Vagina (tissue), 2 donors: ENCODE measurements at regions not wholly inside any gene's neighbourhood (a gene's known extent, or its start where the extent isn't known, plus 50 kb on each side); places are given as distances from the start of the nearest gene placed in this dataset.

Experiments
- POLR2A ChIP-seq, 2 donors: fragments of 450-650 bp; IDR thresholded peaks; one replicate each; pipeline ENCODE4 v1.6.1; 2017; ENCODE audit warnings: antibody characterized with exemption in 2 of 2, mild to moderate bottlenecking in 2 of 2, moderate library complexity in 2 of 2
- TF ChIP-seq, protein P1 (sequence below), 3 experiments: fragments of 450-650 bp in 2 of 3; fragments of 200-600 bp in 1 of 3; sonication (generic) in 1 of 3; IDR thresholded peaks; one replicate each; pipeline ENCODE4 v1.5.1; 2017 to 2019; ENCODE audit warnings: antibody characterized with exemption in 3 of 3, mild to moderate bottlenecking in 2 of 3, moderate library complexity in 2 of 3

DNA sequence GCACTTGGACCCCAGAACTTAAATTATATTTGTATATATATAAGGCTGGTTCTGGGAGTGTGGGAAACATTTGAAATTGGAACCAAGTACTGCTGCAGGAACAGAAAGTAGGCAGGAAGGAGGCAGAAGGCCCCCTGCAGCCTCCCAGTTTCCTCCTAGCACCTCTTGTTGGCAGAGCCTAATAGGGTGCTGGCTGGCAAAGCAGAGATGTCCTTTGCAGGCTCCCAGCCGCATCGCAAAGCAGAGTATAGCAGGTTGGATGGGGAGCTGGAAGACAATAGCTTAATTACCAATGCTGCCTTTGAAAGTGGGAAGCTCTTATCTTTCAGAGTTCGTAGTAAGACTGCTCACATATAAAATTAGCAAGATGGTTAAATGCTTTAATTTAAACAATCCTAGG is 370.8 kb upstream of the C11orf87 start:
- TF ChIP-seq, protein P1, sequence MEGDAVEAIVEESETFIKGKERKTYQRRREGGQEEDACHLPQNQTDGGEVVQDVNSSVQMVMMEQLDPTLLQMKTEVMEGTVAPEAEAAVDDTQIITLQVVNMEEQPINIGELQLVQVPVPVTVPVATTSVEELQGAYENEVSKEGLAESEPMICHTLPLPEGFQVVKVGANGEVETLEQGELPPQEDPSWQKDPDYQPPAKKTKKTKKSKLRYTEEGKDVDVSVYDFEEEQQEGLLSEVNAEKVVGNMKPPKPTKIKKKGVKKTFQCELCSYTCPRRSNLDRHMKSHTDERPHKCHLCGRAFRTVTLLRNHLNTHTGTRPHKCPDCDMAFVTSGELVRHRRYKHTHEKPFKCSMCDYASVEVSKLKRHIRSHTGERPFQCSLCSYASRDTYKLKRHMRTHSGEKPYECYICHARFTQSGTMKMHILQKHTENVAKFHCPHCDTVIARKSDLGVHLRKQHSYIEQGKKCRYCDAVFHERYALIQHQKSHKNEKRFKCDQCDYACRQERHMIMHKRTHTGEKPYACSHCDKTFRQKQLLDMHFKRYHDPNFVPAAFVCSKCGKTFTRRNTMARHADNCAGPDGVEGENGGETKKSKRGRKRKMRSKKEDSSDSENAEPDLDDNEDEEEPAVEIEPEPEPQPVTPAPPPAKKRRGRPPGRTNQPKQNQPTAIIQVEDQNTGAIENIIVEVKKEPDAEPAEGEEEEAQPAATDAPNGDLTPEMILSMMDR (IDR thresholded peaks at IDR 0.05), result no peak
- TF ChIP-seq POLR2A (IDR thresholded peaks at IDR 0.05), result no peak
